Natural killer cell treated with Interleukin-12 subunit alpha and Interleukin-12 subunit beta and Interleukin-15 and Interleukin-18, amount 100 ng/mL, for 72 hours (primary cell): ENCODE measurements at regions not wholly inside any gene's neighbourhood (a gene's known extent, or its start where the extent isn't known, plus 50 kb on each side); places are given as distances from the start of the nearest gene placed in this dataset.

Experiments
- ATAC-seq, 2 donors: fragments of 150-1000 bp; cut with Tn5 transposase in 1 of 2; sonication (Bioruptor Pico), chemical (Tn5 transposase) in 1 of 2; 2 replicates each; pipeline ENCODE4 v1.10.0; 2021
- DNase-seq: peaks from one replicate; pipeline ENCODE4 v3.0.0; 2022; ENCODE audit warnings: low spot score
- H3K27ac Mint-ChIP-seq, 2 donors: 1 replicate in 1 of 2; 2 replicates in 1 of 2; pipeline ENCODE4 v1.8.0; 2022; ENCODE audit warnings: mixed read lengths in 2 of 2, mild to moderate bottlenecking in 1 of 2, moderate library complexity in 1 of 2
- H3K27me3 Mint-ChIP-seq, 2 donors: 1 replicate in 1 of 2; 2 replicates in 1 of 2; pipeline ENCODE4 v1.8.0; 2022; ENCODE audit warnings: mixed read lengths in 2 of 2
- H3K36me3 Mint-ChIP-seq: one replicate; pipeline ENCODE4 v1.8.0; 2022; ENCODE audit warnings: mixed read lengths
- H3K4me1 Mint-ChIP-seq, 2 donors: 1 replicate in 1 of 2; 2 replicates in 1 of 2; pipeline ENCODE4 v1.8.0; 2022; ENCODE audit warnings: low read depth in 2 of 2, mixed read lengths in 2 of 2, mild to moderate bottlenecking in 1 of 2
- H3K4me3 Mint-ChIP-seq: one replicate; pipeline ENCODE4 v1.8.0; 2022; ENCODE audit warnings: mixed read lengths
- H3K9me3 Mint-ChIP-seq: 2 replicates; pipeline ENCODE4 v1.8.0; 2022; ENCODE audit warnings: mixed read lengths

DNA sequence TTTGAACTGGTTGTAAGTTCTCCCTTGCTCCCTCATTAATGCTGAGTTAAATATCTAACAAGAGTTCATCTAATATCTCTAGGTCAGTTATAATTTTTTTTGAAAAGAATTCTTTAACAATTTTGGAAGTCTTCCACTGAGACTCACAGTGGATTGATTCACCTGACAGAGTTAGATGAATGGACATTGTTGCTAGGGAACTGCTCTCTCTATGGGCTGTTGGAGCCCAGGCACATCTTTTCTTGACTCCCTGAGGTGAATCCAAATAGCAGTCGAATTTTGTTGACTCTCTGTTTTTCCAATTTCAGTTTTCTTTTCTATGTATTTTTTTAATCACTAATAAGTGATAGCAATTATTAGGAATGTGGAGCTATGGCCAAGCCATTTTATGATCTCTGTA is 996.1 kb upstream of the PABPC4L start:
- Mint-ChIP-seq H3K9me3 (peaks cover 3% of the 10 kb centered on the region), H3K27me3 (no peaks in the 10 kb centered on the region), H3K36me3 (peaks cover 4% of the 10 kb centered on the region), H3K4me3 (no peak overlapping the region), H3K27ac (no peak overlapping the region), H3K4me1 (no peaks in the 10 kb centered on the region)
- no peak for ATAC-seq
- no peak for DNase-seq

GRCh38 chr4:135194477-135194876 is 992.9 kb upstream of the PABPC4L start:
- DNase-seq (no peak), ATAC-seq (no peak)
- H3K27me3 Mint-ChIP-seq, result no peaks in the 10 kb centered on the region
- H3K27ac Mint-ChIP-seq, result no peak overlapping the region
- no peak overlapping the region for H3K4me3 Mint-ChIP-seq
- peaks cover 4% of the 10 kb centered on the region for H3K36me3 Mint-ChIP-seq
- H3K9me3 Mint-ChIP-seq, result peaks cover 8% of the 10 kb centered on the region
- no peaks in the 10 kb centered on the region for H3K4me1 Mint-ChIP-seq

DNA sequence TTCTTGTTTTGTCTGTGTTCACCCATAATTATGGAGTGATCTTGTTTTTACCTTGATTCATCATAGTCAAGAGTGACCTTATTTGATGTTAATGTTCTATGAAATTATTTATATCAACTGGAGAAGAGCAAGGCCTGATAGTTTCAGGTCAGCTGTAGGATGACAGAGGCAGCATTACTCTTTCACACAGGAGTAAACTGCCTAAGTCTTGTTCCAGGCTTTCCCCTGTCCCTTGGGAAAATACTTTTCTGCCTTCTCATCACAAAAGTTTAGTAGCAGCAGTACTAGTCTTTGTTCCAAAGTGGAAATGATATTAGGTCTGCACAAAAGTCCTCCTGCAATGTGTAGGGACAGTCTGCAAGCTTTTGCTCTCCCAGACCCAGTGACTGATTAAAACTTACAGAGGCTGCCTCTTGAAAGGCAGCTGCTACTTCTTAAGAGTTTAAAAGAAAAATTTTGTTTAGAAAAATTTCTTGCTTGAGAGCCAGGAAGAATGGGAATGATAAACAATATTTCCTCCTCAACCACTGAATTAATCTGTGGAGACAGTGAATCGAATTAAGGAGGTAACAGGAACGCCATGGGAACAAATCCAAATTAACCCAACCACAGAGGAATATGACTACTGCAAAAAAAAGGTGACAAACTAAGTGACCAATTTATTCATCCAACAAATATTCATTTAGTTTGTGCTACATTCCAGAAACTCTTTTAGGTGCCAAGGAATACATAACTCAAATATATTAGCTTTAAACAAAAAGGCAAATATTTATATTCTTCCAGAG is 991.4 kb upstream of the PABPC4L start:
- no peak overlapping the region for H3K27ac Mint-ChIP-seq
- H3K36me3 Mint-ChIP-seq, result peaks cover 4% of the 10 kb centered on the region
- H3K9me3 Mint-ChIP-seq, result peaks cover 8% of the 10 kb centered on the region
- DNase-seq (no peak), ATAC-seq (no peak)
- H3K4me3 Mint-ChIP-seq, result no peak overlapping the region
- no peaks in the 10 kb centered on the region for H3K27me3 Mint-ChIP-seq
- no peaks in the 10 kb centered on the region for H3K4me1 Mint-ChIP-seq

DNA sequence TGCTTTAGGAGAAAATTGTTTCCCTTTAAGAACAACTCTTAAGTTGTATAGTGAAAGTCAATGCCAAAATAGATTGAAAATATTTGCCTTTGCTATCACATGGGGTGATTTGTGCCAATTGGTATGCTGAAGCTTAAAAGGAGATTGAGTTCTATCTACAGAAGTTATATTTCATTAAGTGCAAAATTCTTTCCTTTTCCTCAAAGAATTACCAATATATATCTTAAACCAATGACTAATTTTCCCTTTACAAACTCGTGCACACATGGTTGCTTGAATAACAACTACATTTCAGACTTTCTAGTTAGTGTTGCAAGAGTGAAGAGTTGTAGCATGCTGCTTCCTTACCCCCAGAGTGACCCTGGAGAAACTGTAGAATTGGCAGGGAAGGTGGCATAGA is 990.0 kb upstream of the PABPC4L start:
- ATAC-seq (no peak), DNase-seq (no peak)
- Mint-ChIP-seq H3K9me3 (peaks cover 8% of the 10 kb centered on the region), H3K4me3 (no peak overlapping the region), H3K27ac (no peak overlapping the region), H3K4me1 (no peaks in the 10 kb centered on the region), H3K36me3 (peaks cover 4% of the 10 kb centered on the region), H3K27me3 (no peaks in the 10 kb centered on the region)

- peaks cover under 1% of the 10 kb centered on the region for H3K36me3 Mint-ChIP-seq
- H3K27me3 Mint-ChIP-seq, result no peaks in the 10 kb centered on the region
- no peak overlapping the region for H3K4me3 Mint-ChIP-seq
- no peak for ATAC-seq
- H3K4me1 Mint-ChIP-seq, result no peaks in the 10 kb centered on the region
- H3K27ac Mint-ChIP-seq, result no peak overlapping the region
- H3K9me3 Mint-ChIP-seq, result peaks cover 4% of the 10 kb centered on the region
- no peak for DNase-seq
Observed at GRCh38 chr4:135186002-135186401, 984.4 kb upstream of the PABPC4L start.

DNA sequence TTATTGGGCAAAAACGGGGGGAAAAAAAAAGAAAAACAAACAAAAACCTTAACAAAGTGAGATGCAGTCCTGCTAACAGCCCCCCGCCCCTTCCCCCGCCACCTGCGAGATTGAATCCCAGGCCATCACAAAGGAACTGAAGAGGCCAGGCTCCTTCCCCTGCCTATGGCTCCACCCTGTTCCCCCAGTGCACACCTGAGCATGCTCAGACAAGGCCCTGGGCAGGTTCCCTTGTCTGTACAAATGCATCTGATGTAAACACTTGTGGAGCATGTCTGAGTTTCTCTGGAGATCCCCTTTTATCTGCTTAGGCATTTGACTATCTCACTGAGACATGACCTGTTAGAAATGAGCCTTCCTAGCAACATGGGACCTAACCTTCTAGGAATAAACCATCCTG is 983.7 kb upstream of the PABPC4L start:
- ATAC-seq (no peak), DNase-seq (no peak)
- H3K4me1 Mint-ChIP-seq, result no peaks in the 10 kb centered on the region
- H3K9me3 Mint-ChIP-seq, result peaks cover 8% of the 10 kb centered on the region
- peaks cover 8% of the 10 kb centered on the region for H3K36me3 Mint-ChIP-seq
- no peak overlapping the region for H3K4me3 Mint-ChIP-seq
- no peak overlapping the region for H3K27ac Mint-ChIP-seq
- H3K27me3 Mint-ChIP-seq, result no peaks in the 10 kb centered on the region

- no peaks in the 10 kb centered on the region for H3K4me1 Mint-ChIP-seq
- H3K9me3 Mint-ChIP-seq, result peaks cover 8% of the 10 kb centered on the region
- ATAC-seq (no peak), DNase-seq (no peak)
- H3K27ac Mint-ChIP-seq, result no peak overlapping the region
- H3K4me3 Mint-ChIP-seq, result no peak overlapping the region
- H3K27me3 Mint-ChIP-seq, result no peaks in the 10 kb centered on the region
- peaks cover 8% of the 10 kb centered on the region for H3K36me3 Mint-ChIP-seq
Observed at GRCh38 chr4:135184715-135185114, 983.1 kb upstream of the PABPC4L start.

DNA sequence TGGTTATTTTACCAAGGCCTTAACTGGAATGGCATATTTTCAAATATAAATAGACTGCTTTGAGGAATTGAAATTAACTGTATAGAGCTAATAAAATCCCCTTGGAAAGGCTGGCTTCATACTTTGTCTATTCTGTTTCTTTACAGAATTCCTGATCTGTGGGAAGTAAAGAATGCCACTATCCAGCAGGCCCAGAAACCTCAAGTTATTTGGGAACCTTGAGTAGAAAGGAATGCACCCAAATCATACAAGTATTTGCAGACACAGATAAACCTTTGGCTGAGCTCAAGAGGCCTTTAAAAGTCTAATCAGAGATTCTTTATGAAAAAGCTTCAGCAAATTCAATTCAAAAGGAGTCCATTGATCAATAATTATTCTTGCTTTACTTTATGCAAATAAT is 975.7 kb upstream of the PABPC4L start:
- no peaks in the 10 kb centered on the region for H3K4me1 Mint-ChIP-seq
- ATAC-seq, result no peak
- H3K27me3 Mint-ChIP-seq, result no peaks in the 10 kb centered on the region

DNA sequence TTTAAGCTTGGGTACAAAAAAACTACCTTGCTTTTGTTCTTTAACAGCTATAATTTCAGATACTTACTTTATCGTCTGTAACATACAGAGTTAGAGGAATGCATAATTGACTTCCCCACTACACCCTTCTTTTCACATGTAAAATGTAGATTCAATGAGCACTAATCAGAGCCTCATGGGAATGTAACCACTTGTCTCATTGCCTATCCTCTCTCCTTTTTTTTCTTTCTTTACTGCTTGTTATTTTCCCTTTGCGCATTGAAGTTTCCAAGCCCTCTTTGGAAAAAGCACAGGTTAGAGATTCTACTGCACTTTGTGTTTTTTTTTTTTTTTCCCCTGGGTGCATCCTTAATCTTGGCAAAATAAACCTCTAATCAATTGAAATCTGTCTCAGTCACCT is 965.1 kb upstream of the PABPC4L start:
- DNase-seq (no peak), ATAC-seq (no peak)
- Mint-ChIP-seq H3K36me3 (peaks cover 12% of the 10 kb centered on the region), H3K27ac (no peak overlapping the region), H3K9me3 (peaks cover 15% of the 10 kb centered on the region), H3K27me3 (no peaks in the 10 kb centered on the region), H3K4me3 (no peak overlapping the region), H3K4me1 (no peaks in the 10 kb centered on the region)

More for the DNA sequence above, 975.7 kb upstream of the PABPC4L start:
- DNase-seq, result no peak
- Mint-ChIP-seq H3K9me3 (peaks cover 15% of the 10 kb centered on the region), H3K4me3 (no peak overlapping the region), H3K36me3 (peaks cover 8% of the 10 kb centered on the region), H3K27ac (no peak overlapping the region)

- DNase-seq (no peak), ATAC-seq (no peak)
- Mint-ChIP-seq H3K9me3 (peaks cover 8% of the 10 kb centered on the region), H3K36me3 (no peaks in the 10 kb centered on the region), H3K27ac (no peak overlapping the region), H3K27me3 (no peaks in the 10 kb centered on the region), H3K4me3 (no peak overlapping the region), H3K4me1 (no peaks in the 10 kb centered on the region)
Observed at GRCh38 chr4:135164601-135165000, 963.0 kb upstream of the PABPC4L start.

- Mint-ChIP-seq H3K9me3 (peaks cover 13% of the 10 kb centered on the region), H3K27ac (no peak overlapping the region), H3K4me3 (no peak overlapping the region), H3K4me1 (no peaks in the 10 kb centered on the region), H3K27me3 (no peaks in the 10 kb centered on the region), H3K36me3 (peaks cover 4% of the 10 kb centered on the region)
- DNase-seq (no peak), ATAC-seq (no peak)
Observed at GRCh38 chr4:135144498-135144897, 942.9 kb upstream of the PABPC4L start.

DNA sequence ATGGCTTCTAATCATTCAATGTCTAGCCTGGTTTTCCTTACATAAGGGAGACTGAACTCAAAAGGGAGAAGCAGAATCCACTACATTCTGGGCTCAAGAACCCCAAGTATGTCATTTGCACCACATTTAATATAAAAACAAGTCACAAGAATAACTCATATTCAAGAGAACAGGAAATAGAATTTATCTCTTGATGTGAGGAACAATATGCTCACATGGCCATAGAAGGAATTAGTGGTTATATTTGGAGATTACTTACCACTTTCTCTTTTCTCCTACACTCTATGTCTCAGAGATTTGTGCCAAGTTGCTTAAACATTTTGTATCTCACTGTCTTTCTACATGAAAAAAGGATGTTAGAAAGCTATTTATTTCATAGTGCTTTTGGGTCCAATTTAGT is 922.6 kb upstream of the PABPC4L start:
- H3K27ac Mint-ChIP-seq, result no peak overlapping the region
- ATAC-seq (no peak), DNase-seq (no peak)
- no peak overlapping the region for H3K4me3 Mint-ChIP-seq
- no peaks in the 10 kb centered on the region for H3K4me1 Mint-ChIP-seq
- H3K36me3 Mint-ChIP-seq, result no peaks in the 10 kb centered on the region
- H3K9me3 Mint-ChIP-seq, result peaks cover 9% of the 10 kb centered on the region
- no peaks in the 10 kb centered on the region for H3K27me3 Mint-ChIP-seq

DNA sequence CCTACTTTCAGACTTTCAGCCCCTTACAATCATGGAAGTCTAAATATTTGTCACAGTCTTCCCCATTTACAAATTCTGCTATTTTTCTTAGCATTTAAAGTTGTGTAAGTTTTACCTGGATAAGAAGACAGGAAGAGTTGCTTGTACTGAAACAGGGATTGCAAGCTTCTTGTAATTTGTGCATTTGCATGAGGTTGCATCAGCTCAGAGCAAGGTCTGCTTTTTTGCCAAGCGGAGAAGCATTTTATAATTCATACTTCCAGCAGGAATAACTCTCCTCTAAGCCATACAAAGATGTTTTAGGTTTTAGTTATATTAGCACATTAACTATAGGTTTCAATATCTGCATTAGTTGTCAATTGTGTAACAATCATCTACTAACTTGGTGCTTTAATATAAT is 922.0 kb upstream of the PABPC4L start:
- H3K27ac Mint-ChIP-seq, result no peak overlapping the region
- no peak for ATAC-seq
- H3K27me3 Mint-ChIP-seq, result no peaks in the 10 kb centered on the region
- no peak for DNase-seq
- no peak overlapping the region for H3K4me3 Mint-ChIP-seq
- H3K36me3 Mint-ChIP-seq, result no peaks in the 10 kb centered on the region
- peaks cover 9% of the 10 kb centered on the region for H3K9me3 Mint-ChIP-seq
- H3K4me1 Mint-ChIP-seq, result no peaks in the 10 kb centered on the region

GRCh38 chr4:135122457-135122856 is 920.9 kb upstream of the PABPC4L start:
- no peaks in the 10 kb centered on the region for H3K27me3 Mint-ChIP-seq
- ATAC-seq, result no peak
- no peak overlapping the region for H3K4me3 Mint-ChIP-seq
- no peaks in the 10 kb centered on the region for H3K36me3 Mint-ChIP-seq
- H3K27ac Mint-ChIP-seq, result no peak overlapping the region
- H3K4me1 Mint-ChIP-seq, result no peaks in the 10 kb centered on the region
- peaks cover 5% of the 10 kb centered on the region for H3K9me3 Mint-ChIP-seq
- DNase-seq, result no peak

DNA sequence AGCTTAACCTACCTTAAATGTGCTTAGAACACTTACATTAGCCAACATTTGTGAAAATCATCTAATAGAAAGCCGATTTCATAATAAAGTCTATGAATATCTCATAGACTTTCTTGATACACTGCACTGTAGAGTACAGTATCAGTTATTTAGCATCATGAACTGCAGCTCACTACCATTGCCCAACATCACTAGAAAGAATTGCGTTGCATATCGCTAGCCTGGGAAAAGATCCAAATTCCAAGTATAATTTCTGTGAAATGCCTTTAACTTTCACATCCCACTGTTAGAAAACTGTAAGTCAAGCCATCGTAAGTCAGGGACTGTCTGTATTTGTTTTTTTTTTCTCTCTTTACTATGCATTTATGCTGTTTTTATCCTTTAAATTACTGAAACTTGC is 918.6 kb upstream of the PABPC4L start:
- H3K36me3 Mint-ChIP-seq, result no peaks in the 10 kb centered on the region
- no peak for DNase-seq
- H3K27ac Mint-ChIP-seq, result no peak overlapping the region
- H3K9me3 Mint-ChIP-seq, result peaks cover 9% of the 10 kb centered on the region
- ATAC-seq, result no peak
- H3K27me3 Mint-ChIP-seq, result no peaks in the 10 kb centered on the region
- no peaks in the 10 kb centered on the region for H3K4me1 Mint-ChIP-seq
- no peak overlapping the region for H3K4me3 Mint-ChIP-seq
